ENCODE measurements at regions not wholly inside any gene's neighbourhood (a gene's known extent, or its start where the extent isn't known, plus 50 kb on each side); places are given as distances from the start of the nearest gene placed in this dataset.
"Not testable (repeated sequence)": the region's sequence is repeated elsewhere in the genome, so short reads cannot be mapped to it uniquely, and the experiment has no call there.

DNA sequence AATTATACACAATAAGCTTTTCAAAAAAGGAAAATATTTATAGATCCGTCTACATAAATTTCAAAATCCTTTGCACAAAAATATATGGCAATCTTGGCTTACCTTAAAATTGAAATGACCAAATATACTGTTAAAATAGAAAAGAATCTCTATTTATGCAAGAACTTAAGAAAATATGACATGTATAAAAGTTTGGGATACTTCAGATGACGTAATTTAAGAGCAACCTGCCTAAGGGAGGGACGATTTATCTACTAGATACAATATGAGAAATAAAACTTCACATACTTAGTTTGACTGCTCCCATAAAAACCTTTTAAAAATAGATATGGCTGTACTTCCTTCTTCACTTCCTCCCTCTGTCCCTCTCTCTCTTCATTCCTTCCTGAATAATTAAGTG, 587.3 kb upstream of the SPRY2 start:
- DNase-seq (ENCODE audit: low spot score): no peak
- 83% methylated on average over 3 of the region's 3 CpGs for WGBS
- intact Hi-C loops (cut with DNase I): no loop called here
- Histone ChIP-seq H3K4me1 (replicated peaks) (no peaks in the 10 kb centered on the region), H3K27me3 (replicated peaks; ENCODE audit: insufficient read depth) (no peaks in the 10 kb centered on the region), H3K4me3 (no peak overlapping the region), H3K36me3 (no peaks in the 10 kb centered on the region), H3K27ac (no peak overlapping the region), H3K9me3 (no peaks in the 10 kb centered on the region)
- TF ChIP-seq CTCF (IDR thresholded peaks at IDR 0.05) (no peak), POLR2AphosphoS5 (IDR thresholded peaks at IDR 0.05) (no peak), POLR2A (IDR thresholded peaks at IDR 0.05) (no peak)

- 99% methylated on average over 3 of the region's 3 CpGs for WGBS
- DNase-seq (ENCODE audit: low spot score); H3K4me3 ChIP-seq; H3K27ac ChIP-seq; H3K27me3 ChIP-seq (replicated peaks; ENCODE audit: insufficient read depth); H3K4me1 ChIP-seq (replicated peaks); intact Hi-C loops (cut with DNase I); H3K9me3 ChIP-seq; H3K36me3 ChIP-seq: not testable (repeated sequence)
Measured at GRCh38 chr13:80926024-80926423, 585.1 kb upstream of the SPRY2 start.

- H3K4me1 ChIP-seq (replicated peaks): no peaks in the 10 kb centered on the region
- intact Hi-C loops (cut with DNase I): no loop called here
- H3K36me3 ChIP-seq: no peaks in the 10 kb centered on the region
- H3K27ac ChIP-seq: no peak overlapping the region
- no peaks in the 10 kb centered on the region for H3K9me3 ChIP-seq
- DNase-seq (ENCODE audit: low spot score): no peak
- 52% methylated on average over 5 of the region's 5 CpGs for WGBS
- no peak for TF ChIP-seq POLR2AphosphoS5 (IDR thresholded peaks at IDR 0.05)
- TF ChIP-seq CTCF (IDR thresholded peaks at IDR 0.05): no peak
- TF ChIP-seq POLR2A (IDR thresholded peaks at IDR 0.05): no peak
- no peak overlapping the region for H3K4me3 ChIP-seq
- H3K27me3 ChIP-seq (replicated peaks; ENCODE audit: insufficient read depth): no peaks in the 10 kb centered on the region
Measured at GRCh38 chr13:80924596-80924995, 583.7 kb upstream of the SPRY2 start.

DNA sequence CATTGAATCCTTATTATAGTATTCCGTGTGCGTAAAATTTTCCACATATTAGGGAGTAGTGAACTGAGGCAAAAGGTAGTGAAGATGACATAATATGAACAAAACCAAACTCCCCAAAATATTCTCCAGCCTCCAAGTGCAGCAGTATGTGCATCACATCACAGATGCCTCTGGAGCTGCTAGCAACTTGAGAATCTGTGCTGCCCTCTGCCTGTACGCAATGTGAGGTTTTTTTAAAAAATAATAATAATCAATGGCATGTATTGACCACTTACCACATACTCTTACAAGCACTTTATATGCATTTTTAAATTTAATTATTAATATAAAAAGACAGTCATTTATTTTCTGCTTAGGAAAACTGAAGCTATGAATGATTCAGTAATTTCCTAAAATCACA, 583.0 kb upstream of the SPRY2 start:
- 91% methylated on average over 3 of the region's 3 CpGs for WGBS
- intact Hi-C loops (cut with DNase I): no loop called here

DNA sequence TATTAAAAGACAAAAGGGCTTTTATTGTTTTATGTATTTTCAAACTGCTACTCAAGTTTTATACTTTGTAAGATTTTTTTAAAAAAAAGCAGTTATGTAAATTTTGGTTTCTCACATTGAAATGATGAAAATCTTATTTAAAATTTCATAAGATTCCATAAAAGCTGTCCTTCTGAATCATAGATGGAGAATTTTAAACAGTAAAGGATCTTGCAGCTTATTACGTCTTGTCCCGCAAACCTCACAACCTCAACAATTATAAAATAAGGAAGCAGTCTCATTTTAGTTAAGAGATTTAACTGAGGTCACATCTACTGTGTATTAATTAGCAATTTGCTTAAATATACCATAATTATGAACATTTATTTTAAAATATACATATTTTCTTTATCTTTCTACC, 581.0 kb upstream of the SPRY2 start:
- intact Hi-C loops (cut with DNase I): no loop called here
- 100% methylated on average over 2 of the region's 2 CpGs for WGBS

More for the DNA sequence above, 583.0 kb upstream of the SPRY2 start:
- Histone ChIP-seq H3K4me3 (no peak overlapping the region), H3K36me3 (no peaks in the 10 kb centered on the region), H3K4me1 (replicated peaks) (no peaks in the 10 kb centered on the region), H3K27me3 (replicated peaks; ENCODE audit: insufficient read depth) (no peaks in the 10 kb centered on the region), H3K27ac (no peak overlapping the region), H3K9me3 (no peaks in the 10 kb centered on the region)
- TF ChIP-seq CTCF (IDR thresholded peaks at IDR 0.05) (no peak), POLR2AphosphoS5 (IDR thresholded peaks at IDR 0.05) (no peak), POLR2A (IDR thresholded peaks at IDR 0.05) (no peak)
- no peak for DNase-seq (ENCODE audit: low spot score)

More for the DNA sequence above, 581.0 kb upstream of the SPRY2 start:
- H3K4me1 ChIP-seq (replicated peaks): no peaks in the 10 kb centered on the region
- no peaks in the 10 kb centered on the region for H3K9me3 ChIP-seq
- H3K4me3 ChIP-seq: no peak overlapping the region
- H3K36me3 ChIP-seq: no peaks in the 10 kb centered on the region
- no peak for TF ChIP-seq CTCF (IDR thresholded peaks at IDR 0.05)
- no peak for TF ChIP-seq POLR2A (IDR thresholded peaks at IDR 0.05)
- no peak for TF ChIP-seq POLR2AphosphoS5 (IDR thresholded peaks at IDR 0.05)
- no peaks in the 10 kb centered on the region for H3K27me3 ChIP-seq (replicated peaks; ENCODE audit: insufficient read depth)
- H3K27ac ChIP-seq: no peak overlapping the region
- no peak for DNase-seq (ENCODE audit: low spot score)
